ENCODE measurements at regions not wholly inside any gene's neighbourhood (a gene's known extent, or its start where the extent isn't known, plus 50 kb on each side); places are given as distances from the start of the nearest gene placed in this dataset.
"Not testable (repeated sequence)": the region's sequence is repeated elsewhere in the genome, so short reads cannot be mapped to it uniquely, and the experiment has no call there.

- ChIA-PET POLR2A (no interaction called here), CTCF (no interaction called here)
- no peak overlapping the region for H3K4me3 ChIP-seq (ENCODE audit: low read depth, low read length)
- H3K36me3 ChIP-seq (ENCODE audit: control insufficient read depth, insufficient read depth, low read length): no peaks in the 10 kb centered on the region
- TF ChIP-seq CTCF (IDR thresholded peaks at IDR 0.05; ENCODE audit: insufficient read depth, low read depth, low read length): no peak
- no peaks in the 10 kb centered on the region for H3K27me3 ChIP-seq (ENCODE audit: control insufficient read depth, insufficient read depth, low read length)
- no peak for DNase-seq (ENCODE audit: low read depth)
Observed at GRCh38 chr1:232163533-232163932, 466.4 kb downstream of the SIPA1L2 start.

- ChIA-PET POLR2A (no interaction called here), CTCF (no interaction called here)
- TF ChIP-seq CTCF (IDR thresholded peaks at IDR 0.05; ENCODE audit: insufficient read depth, low read depth, low read length): no peak
Observed at GRCh38 chr1:232162001-232162400, 467.9 kb downstream of the SIPA1L2 start.

GRCh38 chr1:232158558-232158957 is 471.4 kb downstream of the SIPA1L2 start:
- POLR2A ChIA-PET; H3K27me3 ChIP-seq (ENCODE audit: control insufficient read depth, insufficient read depth, low read length); H3K36me3 ChIP-seq (ENCODE audit: control insufficient read depth, insufficient read depth, low read length); DNase-seq (ENCODE audit: low read depth); H3K4me3 ChIP-seq (ENCODE audit: low read depth, low read length): not testable (repeated sequence)
- CTCF ChIA-PET: interaction anchor here (1.0 kb wide), 1 partner anchor 13 kb away, joined by 3 read pairs; no protein-coding TSS in a partner anchor

More at GRCh38 chr1:232162001-232162400, 467.9 kb downstream of the SIPA1L2 start:
- no peak for DNase-seq (ENCODE audit: low read depth)
- Histone ChIP-seq H3K36me3 (ENCODE audit: control insufficient read depth, insufficient read depth, low read length) (no peaks in the 10 kb centered on the region), H3K27me3 (ENCODE audit: control insufficient read depth, insufficient read depth, low read length) (no peaks in the 10 kb centered on the region), H3K4me3 (ENCODE audit: low read depth, low read length) (no peak overlapping the region)

GRCh38 chr1:232156070-232156469 is 473.9 kb downstream of the SIPA1L2 start:
- H3K27me3 ChIP-seq (ENCODE audit: control insufficient read depth, insufficient read depth, low read length); POLR2A ChIA-PET; CTCF ChIA-PET; DNase-seq (ENCODE audit: low read depth); H3K36me3 ChIP-seq (ENCODE audit: control insufficient read depth, insufficient read depth, low read length); H3K4me3 ChIP-seq (ENCODE audit: low read depth, low read length): not testable (repeated sequence)

- POLR2A ChIA-PET: no interaction called here
- DNase-seq (ENCODE audit: low read depth): no peak
Observed at GRCh38 chr1:232153652-232154051, 476.3 kb downstream of the SIPA1L2 start.

GRCh38 chr1:232150770-232151548 is 479.0 kb downstream of the SIPA1L2 start:
- CTCF ChIA-PET: no interaction called here
- Histone ChIP-seq H3K27me3 (ENCODE audit: control insufficient read depth, insufficient read depth, low read length) (no peaks in the 10 kb centered on the region), H3K4me3 (ENCODE audit: low read depth, low read length) (no peak overlapping the region), H3K36me3 (ENCODE audit: control insufficient read depth, insufficient read depth, low read length) (no peaks in the 10 kb centered on the region)
- no peak for TF ChIP-seq CTCF (IDR thresholded peaks at IDR 0.05; ENCODE audit: insufficient read depth, low read depth, low read length)
- POLR2A ChIA-PET: no interaction called here
- DNase-seq (ENCODE audit: low read depth): no peak

More at GRCh38 chr1:232153652-232154051, 476.3 kb downstream of the SIPA1L2 start:
- H3K27me3 ChIP-seq (ENCODE audit: control insufficient read depth, insufficient read depth, low read length): no peaks in the 10 kb centered on the region
- no peaks in the 10 kb centered on the region for H3K36me3 ChIP-seq (ENCODE audit: control insufficient read depth, insufficient read depth, low read length)
- H3K4me3 ChIP-seq (ENCODE audit: low read depth, low read length): no peak overlapping the region
- CTCF ChIA-PET: no interaction called here
- TF ChIP-seq CTCF (IDR thresholded peaks at IDR 0.05; ENCODE audit: insufficient read depth, low read depth, low read length): no peak
